ENCODE measurements at regions not wholly inside any gene's neighbourhood (a gene's known extent, or its start where the extent isn't known, plus 50 kb on each side); places are given as distances from the start of the nearest gene placed in this dataset.
A peak's percentile ranks its signal among the peaks of the same experiment; 100 is the strongest.
"Not testable (repeated sequence)": the region's sequence is repeated elsewhere in the genome, so short reads cannot be mapped to it uniquely, and the experiment has no call there.

DNA sequence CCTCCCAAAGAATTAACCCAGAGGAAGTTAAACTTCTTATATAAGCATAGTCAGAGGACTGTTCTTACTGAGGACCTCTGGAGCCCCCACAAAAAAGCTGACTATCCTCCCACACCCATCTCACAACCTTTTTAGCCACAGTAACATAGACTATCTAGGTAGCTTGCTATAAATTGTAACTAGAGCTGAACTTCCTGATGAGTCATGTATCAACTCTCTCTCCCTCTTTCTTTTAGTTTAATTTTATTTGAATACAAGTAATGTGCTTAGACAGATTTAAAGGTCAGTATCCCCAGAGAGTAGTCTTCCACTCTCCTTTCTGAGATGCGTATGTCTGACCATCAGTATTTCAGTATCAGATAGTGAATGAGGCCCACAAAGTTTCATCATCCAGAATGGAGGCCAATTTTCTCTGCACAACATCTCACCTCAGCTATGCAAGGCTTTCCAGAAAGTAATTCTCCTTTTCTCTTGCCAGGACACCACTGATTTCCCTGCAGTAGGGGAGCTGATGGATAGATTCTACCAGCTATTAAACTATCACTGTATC, 104.0 kb upstream of the MYRIP start:
- no peak overlapping the region for H3K4me3 ChIP-seq (ENCODE audit: low read depth, low read length)
- TF ChIP-seq, protein P1, sequence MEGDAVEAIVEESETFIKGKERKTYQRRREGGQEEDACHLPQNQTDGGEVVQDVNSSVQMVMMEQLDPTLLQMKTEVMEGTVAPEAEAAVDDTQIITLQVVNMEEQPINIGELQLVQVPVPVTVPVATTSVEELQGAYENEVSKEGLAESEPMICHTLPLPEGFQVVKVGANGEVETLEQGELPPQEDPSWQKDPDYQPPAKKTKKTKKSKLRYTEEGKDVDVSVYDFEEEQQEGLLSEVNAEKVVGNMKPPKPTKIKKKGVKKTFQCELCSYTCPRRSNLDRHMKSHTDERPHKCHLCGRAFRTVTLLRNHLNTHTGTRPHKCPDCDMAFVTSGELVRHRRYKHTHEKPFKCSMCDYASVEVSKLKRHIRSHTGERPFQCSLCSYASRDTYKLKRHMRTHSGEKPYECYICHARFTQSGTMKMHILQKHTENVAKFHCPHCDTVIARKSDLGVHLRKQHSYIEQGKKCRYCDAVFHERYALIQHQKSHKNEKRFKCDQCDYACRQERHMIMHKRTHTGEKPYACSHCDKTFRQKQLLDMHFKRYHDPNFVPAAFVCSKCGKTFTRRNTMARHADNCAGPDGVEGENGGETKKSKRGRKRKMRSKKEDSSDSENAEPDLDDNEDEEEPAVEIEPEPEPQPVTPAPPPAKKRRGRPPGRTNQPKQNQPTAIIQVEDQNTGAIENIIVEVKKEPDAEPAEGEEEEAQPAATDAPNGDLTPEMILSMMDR (IDR thresholded peaks at IDR 0.05; ENCODE audit: low read depth, low read length): no peak

DNA sequence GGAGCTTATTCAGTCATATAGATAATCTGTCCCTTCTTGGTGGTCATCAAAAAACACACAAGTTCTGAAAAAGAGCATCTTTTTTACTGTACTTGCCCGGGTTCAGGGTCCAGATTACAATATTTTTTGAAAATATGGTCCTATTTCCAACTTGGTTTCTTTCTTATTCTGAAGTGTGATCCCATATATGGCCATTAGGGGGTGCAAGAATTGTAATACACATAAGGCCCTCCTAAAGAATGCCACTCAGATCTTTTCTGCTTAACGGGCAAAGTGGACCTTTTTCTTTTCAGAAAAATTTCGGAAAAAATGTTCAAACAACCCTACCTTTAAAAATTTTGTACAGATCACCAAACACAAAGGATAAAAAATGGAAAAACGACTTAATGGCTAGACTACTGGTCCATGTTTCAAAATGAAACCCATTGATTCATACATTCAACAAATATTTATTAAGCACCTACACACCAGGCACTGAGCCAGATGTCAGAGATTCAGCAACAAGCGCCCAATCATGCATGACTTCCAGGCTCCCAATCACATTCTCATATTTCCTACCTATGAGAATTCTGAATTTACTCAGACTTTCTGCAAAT, 102.0 kb upstream of the MYRIP start:
- H3K4me3 ChIP-seq (ENCODE audit: low read depth, low read length): no peak overlapping the region
- TF ChIP-seq, protein P1 (IDR thresholded peaks at IDR 0.05; ENCODE audit: low read depth, low read length): peak; percentile 47

DNA sequence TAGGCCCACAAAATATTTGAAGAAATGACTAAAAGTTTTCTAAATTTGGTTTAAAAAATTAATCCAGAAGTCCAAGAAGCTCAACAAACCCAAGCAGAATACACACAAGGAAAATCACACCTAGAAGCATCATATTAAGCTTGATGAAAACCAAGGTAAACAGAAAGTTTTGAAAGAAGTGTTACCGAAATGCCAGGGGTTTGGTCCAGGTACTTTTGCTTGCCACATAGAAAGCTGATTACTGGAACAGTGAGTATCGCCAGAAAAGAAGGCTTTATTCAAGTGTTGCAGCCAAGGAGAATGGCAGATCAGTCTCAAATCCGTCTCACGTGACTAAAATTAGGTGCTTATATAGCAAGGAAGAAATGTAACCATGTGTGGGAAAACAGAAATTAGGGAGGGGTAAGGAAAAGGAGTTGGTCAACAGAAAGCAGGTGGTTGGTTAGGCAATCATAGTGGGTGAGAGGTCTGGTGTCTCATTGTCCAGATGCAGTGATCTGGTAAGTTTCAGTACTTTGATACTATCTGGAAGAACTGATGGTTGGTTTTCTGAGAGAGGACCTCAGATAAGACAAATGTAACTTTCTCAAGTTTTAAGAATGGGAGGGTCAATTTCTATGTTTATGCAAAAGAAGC, 96.9 kb upstream of the MYRIP start:
- TF ChIP-seq, protein P1 (IDR thresholded peaks at IDR 0.05; ENCODE audit: low read depth, low read length): no peak
- H3K4me3 ChIP-seq (ENCODE audit: low read depth, low read length): no peak overlapping the region

DNA sequence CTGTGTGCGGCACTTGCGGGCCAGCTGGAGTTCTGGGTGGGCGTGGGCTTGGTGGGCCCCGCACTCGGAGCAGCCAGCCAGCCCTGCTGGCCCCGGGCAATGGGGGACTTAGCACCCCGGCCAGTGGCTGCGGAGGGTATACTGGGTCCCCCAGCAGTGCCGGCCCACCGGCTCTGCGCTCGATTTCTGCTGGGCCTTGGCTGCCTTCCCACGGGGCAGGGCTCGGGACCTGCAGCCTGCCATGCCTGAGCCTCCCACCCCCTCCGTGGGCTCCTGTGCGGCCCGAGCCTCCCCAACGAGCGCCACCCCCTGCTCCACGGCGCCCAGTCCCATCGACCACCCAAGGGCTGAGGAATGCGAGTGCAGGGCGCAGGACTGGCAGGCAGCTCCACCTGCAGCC, 96.1 kb upstream of the MYRIP start:
- not testable (repeated sequence) for H3K4me3 ChIP-seq (ENCODE audit: low read depth, low read length)

DNA sequence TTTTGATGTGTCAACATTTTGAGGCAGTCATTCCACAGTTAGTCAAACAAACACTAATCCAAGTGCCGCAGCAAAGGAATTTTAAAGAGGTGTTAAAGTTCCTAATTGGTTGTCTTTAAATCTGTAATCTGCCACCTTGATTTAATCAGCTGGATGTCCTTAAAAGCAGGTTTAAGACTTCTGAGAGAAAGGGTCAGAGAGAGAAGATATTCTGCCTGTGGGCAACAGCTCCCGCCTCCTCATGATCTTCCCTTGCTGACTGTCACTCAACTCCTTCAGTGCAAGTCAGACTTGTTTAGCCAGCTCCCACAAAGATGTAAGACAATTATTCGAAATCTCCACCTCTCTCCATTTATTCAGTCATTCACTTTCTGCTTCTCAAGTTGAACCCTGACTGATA, 92.6 kb upstream of the MYRIP start:
- TF ChIP-seq, protein P1 (IDR thresholded peaks at IDR 0.05; ENCODE audit: low read depth, low read length): no peak
- H3K4me3 ChIP-seq (ENCODE audit: low read depth, low read length): no peak overlapping the region

DNA sequence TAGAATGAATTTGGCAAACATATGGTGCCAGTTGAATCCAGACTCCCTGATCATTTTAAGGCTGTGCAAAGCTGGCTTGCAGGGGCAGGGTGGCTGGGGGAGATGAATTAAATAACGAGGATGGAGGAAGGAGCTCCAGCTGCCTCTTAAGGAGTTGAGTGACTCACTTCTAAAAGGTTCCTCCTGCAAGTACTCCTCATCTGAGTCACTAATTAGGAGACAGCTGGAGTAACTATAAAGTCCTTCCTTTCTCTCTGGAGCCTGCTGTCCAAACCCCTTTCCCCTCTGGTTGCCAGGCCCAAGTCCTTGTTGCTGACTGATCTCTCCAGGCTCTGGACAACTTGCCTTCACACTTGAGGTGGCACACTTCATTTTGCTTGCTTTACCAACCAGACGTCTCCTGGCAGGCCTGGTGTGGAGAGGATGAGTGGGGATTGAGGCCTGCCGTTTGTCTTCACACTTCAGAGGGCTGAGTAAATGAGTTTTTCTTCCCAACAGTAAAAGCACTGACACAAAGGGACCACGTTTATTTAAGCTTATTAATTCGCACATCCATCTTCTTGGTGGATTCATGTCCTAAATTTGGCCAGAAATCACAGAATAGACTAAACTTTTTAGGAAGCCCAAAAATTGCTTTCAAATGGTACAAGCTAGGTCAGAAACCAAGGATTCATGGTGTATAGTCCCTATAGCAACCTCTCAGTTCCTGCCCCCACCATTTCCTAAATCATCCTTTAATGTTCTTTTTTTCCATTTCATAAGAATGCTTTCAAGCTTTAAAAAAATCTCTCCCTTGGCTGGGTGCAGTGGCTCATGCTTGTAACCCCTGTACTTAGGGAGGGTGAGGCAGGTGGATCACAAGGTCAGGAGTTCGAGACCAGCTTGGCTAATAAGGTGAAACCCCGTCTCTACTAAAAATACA, 90.5 kb upstream of the MYRIP start:
- TF ChIP-seq, protein P1 (IDR thresholded peaks at IDR 0.05; ENCODE audit: low read depth, low read length): no peak
- H3K4me3 ChIP-seq (ENCODE audit: low read depth, low read length): no peak overlapping the region

DNA sequence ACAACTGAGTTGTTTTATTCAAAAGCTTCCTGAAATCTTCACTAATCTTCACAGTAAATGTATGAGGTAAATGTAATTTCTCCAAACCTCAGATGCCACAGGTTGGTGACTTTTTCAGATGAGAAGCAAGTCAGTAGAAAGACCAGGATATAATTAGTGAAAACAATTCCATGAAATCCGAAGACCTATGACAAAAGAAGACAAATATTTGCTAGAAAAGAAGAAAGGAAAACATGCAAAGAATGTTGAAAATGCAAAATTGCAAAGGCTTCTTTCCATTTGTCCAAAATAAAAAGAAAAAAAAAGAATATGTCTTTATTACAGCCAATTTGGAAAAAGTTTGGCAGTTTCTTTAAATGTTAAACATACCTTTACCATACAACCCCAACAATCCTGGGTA, 88.3 kb upstream of the MYRIP start:
- H3K4me3 ChIP-seq (ENCODE audit: low read depth, low read length): no peak overlapping the region
- TF ChIP-seq, protein P1 (IDR thresholded peaks at IDR 0.05; ENCODE audit: low read depth, low read length): no peak
